Stimulated activated CD4-positive, alpha-beta T cell treated with anti-CD3 and anti-CD28 coated beads, TNF-alpha, amount 100 ng/mL, for 24 hours (primary cell): ENCODE measurements at regions not wholly inside any gene's neighbourhood (a gene's known extent, or its start where the extent isn't known, plus 50 kb on each side); places are given as distances from the start of the nearest gene placed in this dataset.

ENCODE experiments used
- DNase-seq, 3 experiments: peaks; one replicate each; pipeline ENCODE4 v3.0.0-alpha.2; 2020; ENCODE audit warnings: low read depth in 3 of 3

- no peak for DNase-seq
These were observed 130.2 kb upstream of the TP63 start for GRCh38 chr3:189500798-189501495.

GRCh38 chr3:189502256-189502655 lies 128.9 kb upstream of the TP63 start:
- DNase-seq: no peak

- no peak for DNase-seq
These were observed 128.4 kb upstream of the TP63 start for GRCh38 chr3:189502676-189503257.

- no peak for DNase-seq
These were observed 123.3 kb upstream of the TP63 start for GRCh38 chr3:189507856-189508255.

GRCh38 chr3:189508784-189509501 lies 122.2 kb upstream of the TP63 start:
- no peak for DNase-seq

DNA sequence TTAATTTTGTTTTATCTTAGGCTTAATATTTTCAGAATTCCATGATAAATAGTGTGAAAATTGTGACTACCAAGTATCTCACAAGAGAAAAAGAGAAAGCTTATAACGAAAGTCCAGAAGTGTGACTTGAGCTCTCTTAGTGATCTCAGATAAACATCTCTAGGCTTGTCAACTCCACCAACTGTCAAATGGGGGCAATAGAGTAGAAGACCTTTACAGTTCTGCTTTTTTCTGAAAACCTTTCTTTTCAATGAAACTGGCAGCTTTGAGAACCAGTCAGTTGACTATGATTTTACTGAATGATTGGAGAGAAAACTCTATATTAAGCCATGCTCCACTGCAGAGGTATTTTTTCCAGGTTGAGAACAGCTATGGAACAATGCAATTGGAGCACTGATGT lies 119.2 kb upstream of the TP63 start:
- no peak for DNase-seq

GRCh38 chr3:189512821-189513220 lies 118.4 kb upstream of the TP63 start:
- no peak for DNase-seq

DNA sequence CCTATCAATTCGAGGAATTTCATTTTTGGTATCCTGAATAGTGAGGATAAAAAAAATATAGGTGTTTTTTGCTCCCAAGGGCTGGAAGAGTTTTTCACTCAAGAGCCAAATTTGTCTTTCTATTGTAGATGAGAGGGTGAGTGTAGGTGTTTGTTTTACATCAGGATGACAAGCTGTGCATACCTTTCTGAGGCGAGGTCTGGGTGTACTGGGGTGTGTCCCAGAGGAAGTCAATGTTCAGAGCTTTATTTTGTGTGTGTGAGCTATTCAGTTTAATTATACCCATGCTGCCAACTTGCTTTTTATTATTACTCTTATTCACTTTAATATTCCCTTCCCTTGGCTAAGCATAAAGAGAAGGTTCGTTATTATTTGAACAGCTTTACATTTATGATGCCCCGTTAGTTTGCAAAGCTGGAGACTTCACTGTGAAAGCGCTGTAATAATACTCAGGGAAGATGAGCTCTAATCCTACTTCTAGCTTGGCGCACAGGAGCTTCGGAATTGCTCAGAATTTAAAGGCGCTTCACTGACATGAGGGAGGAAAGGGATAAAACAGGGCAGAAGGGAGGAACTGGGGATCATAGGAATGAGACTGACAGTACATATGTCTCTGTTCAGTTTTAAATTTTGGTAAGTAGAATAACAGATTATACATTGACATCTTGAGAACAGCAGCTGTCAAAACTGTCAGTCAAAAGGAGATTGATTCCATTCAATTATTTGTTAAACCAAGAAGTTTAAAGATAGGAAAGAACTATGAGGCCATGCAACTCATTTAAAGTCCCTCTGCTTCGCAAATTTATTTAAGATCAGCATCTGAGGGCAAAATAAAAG lies 117.7 kb upstream of the TP63 start:
- no peak for DNase-seq

DNA sequence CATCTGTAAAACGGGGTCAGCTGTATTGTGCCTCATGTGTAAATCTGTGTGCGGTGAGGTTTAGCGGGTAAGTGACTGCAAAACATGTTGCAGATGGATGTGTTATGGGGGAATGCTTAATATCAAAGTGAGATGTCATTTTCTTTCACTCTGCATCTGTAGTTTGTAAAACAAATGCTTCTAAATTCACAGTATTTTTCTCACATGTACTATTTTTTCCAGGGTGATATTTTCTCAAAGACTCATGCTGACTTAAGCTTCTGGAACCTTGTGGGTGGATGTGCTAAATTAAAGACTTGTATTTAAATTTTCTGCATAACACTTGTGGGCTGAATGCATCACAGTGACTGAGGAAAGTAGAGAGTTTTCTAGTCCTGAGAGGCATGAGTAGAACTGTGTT lies 115.2 kb upstream of the TP63 start:
- no peak for DNase-seq

DNA sequence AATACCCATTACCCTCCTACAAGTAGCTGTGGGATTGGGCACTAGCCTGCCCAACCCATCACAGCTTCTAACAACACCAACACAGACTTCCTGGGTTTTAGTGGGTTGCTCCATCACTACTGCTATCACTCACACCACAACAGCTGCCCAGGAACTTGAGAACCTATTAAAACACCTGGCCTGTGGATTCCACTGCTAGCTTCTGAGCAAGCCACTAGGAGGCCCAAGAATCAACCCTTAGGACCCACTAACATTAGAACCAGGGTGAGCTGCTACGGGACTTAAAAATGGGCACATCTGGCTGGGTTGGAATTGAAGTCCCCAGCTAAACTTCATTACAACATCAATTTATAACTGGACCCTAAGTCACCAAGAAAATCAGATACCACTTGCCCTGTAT lies 113.2 kb upstream of the TP63 start:
- DNase-seq: no peak

GRCh38 chr3:189519458-189519857 lies 111.7 kb upstream of the TP63 start:
- no peak for DNase-seq

DNA sequence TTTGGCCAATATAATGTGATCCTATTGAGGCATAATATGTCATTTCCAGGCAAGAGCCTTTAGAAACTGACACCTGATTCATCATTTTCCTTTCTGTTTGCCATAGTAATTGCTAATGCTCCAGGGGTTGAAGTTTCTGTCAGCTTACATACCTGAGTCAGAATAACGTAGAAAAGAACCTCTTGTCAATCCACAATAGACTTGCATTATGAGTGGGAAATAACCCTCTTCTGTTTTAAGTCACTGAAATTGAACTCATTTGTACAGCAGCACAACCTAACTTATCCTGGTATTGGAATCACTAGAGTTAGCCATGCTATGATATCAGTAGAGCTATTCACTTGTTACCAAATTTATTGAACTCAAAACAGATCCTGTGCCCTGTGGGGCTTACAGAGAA lies 101.7 kb upstream of the TP63 start:
- DNase-seq: no peak

DNA sequence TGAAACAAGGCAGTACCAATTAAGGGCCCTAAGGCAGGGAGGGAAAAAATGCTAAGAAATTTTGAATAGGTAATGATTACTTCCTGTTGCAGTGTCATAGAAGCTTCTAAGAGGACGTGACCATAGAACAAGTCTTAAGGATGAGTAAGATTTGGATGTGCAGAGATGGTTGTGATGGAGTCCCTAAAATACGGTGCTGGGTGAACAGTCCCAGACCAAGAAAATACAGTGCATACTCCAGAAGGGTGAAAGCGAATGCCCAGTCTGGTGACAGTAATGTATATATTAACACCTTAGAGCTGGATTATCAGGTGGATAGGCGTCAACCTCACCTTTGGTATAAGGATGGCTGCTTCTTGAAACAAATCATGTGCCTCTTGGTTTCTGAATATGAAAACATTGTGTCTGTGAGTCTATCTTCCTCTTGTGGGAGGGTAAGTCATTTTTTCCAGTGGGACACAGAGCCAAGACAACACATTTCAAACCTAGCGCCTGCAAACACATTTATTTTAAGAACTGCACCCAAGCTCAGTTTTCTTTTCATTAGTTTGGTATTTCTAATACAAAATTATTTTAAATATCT lies 101.2 kb upstream of the TP63 start:
- no peak for DNase-seq

GRCh38 chr3:189530822-189531221 lies 100.4 kb upstream of the TP63 start:
- DNase-seq: no peak

DNA sequence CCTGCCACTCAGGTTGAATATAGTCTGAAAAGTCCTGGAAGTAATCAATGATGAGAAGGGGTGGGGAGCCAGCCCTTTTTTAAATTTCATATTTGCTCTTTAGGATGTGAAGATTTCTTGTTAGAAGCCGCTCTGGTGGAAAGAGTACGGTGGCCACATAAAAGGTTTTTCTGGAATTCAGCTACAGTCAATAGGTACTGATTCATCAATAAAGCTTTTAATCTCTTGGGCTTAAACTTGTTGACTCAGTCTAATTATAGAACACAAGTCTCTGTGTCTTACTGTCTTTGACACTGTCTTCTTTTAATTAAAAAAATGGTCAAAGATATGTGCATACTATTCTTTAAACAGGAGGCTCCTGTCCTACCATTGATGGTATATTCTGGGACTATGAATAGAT lies 99.9 kb upstream of the TP63 start:
- DNase-seq: no peak

GRCh38 chr3:189534531-189534930 lies 96.7 kb upstream of the TP63 start:
- no peak for DNase-seq

GRCh38 chr3:189537135-189537534 lies 94.1 kb upstream of the TP63 start:
- DNase-seq: no peak

DNA sequence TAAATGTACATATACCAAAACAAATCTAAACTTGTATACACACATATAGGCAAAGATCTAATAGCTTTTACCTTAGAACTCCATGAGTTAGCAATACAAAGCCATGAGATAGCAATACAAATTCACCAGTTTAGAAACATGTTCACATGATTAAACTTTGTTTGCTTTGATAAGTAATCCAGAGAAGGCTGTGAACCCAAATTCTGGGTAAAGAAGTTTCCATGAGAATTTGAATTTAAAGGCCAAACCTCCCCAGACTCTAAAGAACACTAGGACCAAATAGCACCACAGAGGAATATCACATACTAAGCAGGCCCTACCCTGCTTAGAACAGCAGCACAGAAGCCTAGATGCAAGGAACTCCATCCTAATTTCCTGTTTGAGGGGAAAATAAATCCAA lies 83.7 kb upstream of the TP63 start:
- no peak for DNase-seq

DNA sequence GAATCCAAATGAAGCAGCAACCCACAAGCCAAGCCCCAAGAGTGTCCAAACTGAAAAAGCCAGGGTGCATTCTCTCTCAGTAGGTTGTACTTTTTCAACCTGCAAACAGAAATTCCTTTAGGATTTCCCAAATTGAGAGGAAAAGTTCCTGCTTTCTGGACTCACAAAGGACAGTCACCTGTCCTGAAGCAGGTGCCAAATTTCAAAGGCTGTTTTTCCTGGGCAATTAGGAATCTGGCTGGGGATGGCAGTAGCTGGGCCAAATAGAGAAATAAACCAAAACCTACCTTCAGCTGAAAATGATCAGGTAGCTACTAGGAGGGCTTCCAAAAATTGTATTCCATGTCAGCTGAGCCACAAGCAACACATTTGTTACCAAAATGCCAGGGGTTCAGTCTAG lies 83.1 kb upstream of the TP63 start:
- no peak for DNase-seq

DNA sequence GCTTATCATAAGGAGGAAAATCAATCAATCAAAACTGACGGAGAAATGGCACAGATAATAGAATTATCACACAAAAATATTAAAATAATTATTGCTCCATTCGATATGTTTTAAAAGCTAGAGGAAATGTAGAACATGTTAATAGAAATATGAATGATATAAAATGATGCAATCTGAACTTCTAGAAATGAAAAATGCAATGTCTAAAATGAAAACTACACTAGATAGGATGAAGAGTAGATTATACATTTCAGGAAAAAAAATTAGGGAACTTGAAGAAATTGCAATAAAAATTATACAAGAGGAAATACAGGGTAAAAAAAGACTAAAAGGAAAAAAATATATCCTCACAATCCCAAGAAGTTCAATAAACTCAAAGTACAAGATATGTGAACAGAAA lies 80.2 kb upstream of the TP63 start:
- DNase-seq: no peak

- DNase-seq: no peak
These were observed 76.2 kb upstream of the TP63 start for GRCh38 chr3:189554868-189555557.

- no peak for DNase-seq
These were observed 75.7 kb upstream of the TP63 start for GRCh38 chr3:189555558-189555881.
